PC-3 (cell line): ENCODE measurements at regions not wholly inside any gene's neighbourhood (a gene's known extent, or its start where the extent isn't known, plus 50 kb on each side); places are given as distances from the start of the nearest gene placed in this dataset.

Source experiments
- CTCF ChIP-seq: fragments of 300-600 bp; sonication (generic); conservative IDR thresholded peaks from 2 replicates; pipeline ENCODE4 v1.5.1; 2017; ENCODE audit warnings: antibody characterized with exemption, low read depth, mild to moderate bottlenecking, low read length
- EZH2 ChIP-seq: fragments of 300-600 bp; sonication (generic); IDR thresholded peaks from one replicate; pipeline ENCODE4 v1.6.1; 2017; ENCODE audit warnings: antibody characterized with exemption, mild to moderate bottlenecking, low read length; ENCODE audit not compliant: unreplicated experiment
- EZH2phosphoT487 ChIP-seq: fragments of 300-600 bp; sonication (generic); IDR thresholded peaks from 2 replicates; pipeline ENCODE4 v1.6.1; 2018; ENCODE audit warnings: mild to moderate bottlenecking, antibody characterized with exemption, low read length, borderline replicate concordance

- TF ChIP-seq CTCF (no peak), EZH2 (no peak), EZH2phosphoT487 (no peak)
These were observed 103.6 kb upstream of the OR9G4 start for GRCh38 chr11:56852131-56852530.
